ENCODE measurements at regions not wholly inside any gene's neighbourhood (a gene's known extent, or its start where the extent isn't known, plus 50 kb on each side); places are given as distances from the start of the nearest gene placed in this dataset.

GRCh38 chr1:31120783-31121180 is 55.3 kb upstream of the PUM1 start:
- TF ChIP-seq, protein P1, sequence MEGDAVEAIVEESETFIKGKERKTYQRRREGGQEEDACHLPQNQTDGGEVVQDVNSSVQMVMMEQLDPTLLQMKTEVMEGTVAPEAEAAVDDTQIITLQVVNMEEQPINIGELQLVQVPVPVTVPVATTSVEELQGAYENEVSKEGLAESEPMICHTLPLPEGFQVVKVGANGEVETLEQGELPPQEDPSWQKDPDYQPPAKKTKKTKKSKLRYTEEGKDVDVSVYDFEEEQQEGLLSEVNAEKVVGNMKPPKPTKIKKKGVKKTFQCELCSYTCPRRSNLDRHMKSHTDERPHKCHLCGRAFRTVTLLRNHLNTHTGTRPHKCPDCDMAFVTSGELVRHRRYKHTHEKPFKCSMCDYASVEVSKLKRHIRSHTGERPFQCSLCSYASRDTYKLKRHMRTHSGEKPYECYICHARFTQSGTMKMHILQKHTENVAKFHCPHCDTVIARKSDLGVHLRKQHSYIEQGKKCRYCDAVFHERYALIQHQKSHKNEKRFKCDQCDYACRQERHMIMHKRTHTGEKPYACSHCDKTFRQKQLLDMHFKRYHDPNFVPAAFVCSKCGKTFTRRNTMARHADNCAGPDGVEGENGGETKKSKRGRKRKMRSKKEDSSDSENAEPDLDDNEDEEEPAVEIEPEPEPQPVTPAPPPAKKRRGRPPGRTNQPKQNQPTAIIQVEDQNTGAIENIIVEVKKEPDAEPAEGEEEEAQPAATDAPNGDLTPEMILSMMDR (IDR thresholded peaks at IDR 0.05; ENCODE audit: low read depth, low read length) = no peak
- TF ChIP-seq EZH2phosphoT487 (IDR thresholded peaks at IDR 0.05; ENCODE audit: low read depth) = no peak

Measured in OCI-LY3 (cell line).